GM12878 (cell line): ENCODE measurements at regions not wholly inside any gene's neighbourhood (a gene's known extent, or its start where the extent isn't known, plus 50 kb on each side); places are given as distances from the start of the nearest gene placed in this dataset.

Experiments used
- ATAC-seq: fragments of 200-7000 bp; cut with Tn5 transposase; 3 replicates; pipeline ENCODE4 v1.9.1; 2020; ENCODE audit warnings: mild to moderate bottlenecking, moderate library complexity
- BruUV-seq: library from RNA; stranded (reverse); fragments of 400-500 nt; replicated peaks from 2 replicates; lab custom pipeline; 2021; lab: Mats Ljungman, UMichigan
- CTCF ChIA-PET: fragments of 300-600 bp; sonication (Branson Sonifier 250); formaldehyde crosslinking; extraction: SDS; loops from one replicate; lab custom pipeline; 2021; ENCODE audit warnings: inconsistent platforms; lab: Yijun Ruan, JAX
- POLR2A ChIA-PET: fragments of 350-600 bp; formaldehyde crosslinking; extraction: SDS; loops from one replicate; lab custom pipeline; 2021; ENCODE audit warnings: inconsistent platforms; lab: Charles Lee
- RAD21 ChIA-PET: fragments of 300-600 bp; sonication (Branson Sonifier 250); formaldehyde crosslinking; loops from one replicate; lab custom pipeline; 2023; ENCODE audit warnings: antibody characterized with exemption; ENCODE audit not compliant: unreplicated experiment; lab: Charles Lee
- SMC1A ChIA-PET: fragments of 300-600 bp; sonication (Branson Sonifier 250); formaldehyde crosslinking; loops from one replicate; lab custom pipeline; 2023; ENCODE audit not compliant: unreplicated experiment, uncharacterized antibody; lab: Charles Lee
- DNase-seq: peaks from one replicate; pipeline ENCODE4 v3.0.0-alpha.2; 2011; ENCODE audit warnings: low read depth, low spot score
- FAIRE-seq: peaks from 3 replicates; lab custom pipeline; 2011; peaks lifted over from hg19 to GRCh38; lab: Jason Lieb, UNC
- H2AFZ ChIP-seq: 2 replicates; pipeline ENCODE4 v1.6.0; 2011; ENCODE audit warnings: low read depth, low read length, control low read depth; ENCODE audit not compliant: control insufficient read depth
- H3K27ac ChIP-seq: 2 replicates; pipeline ENCODE4 v1.5.1; 2011; ENCODE audit warnings: control low read depth; ENCODE audit not compliant: control insufficient read depth, insufficient read depth
- H3K27me3 ChIP-seq, 2 experiments: replicated peaks in 1 of 2; 2 replicates each; pipeline versions ENCODE4 v1.6.0 to v1.6.1; 2011; ENCODE audit warnings: low read length in 1 of 2; ENCODE audit not compliant: control insufficient read depth in 2 of 2, insufficient read depth in 2 of 2
- H3K36me3 ChIP-seq, 2 experiments: 2 replicates each; pipeline ENCODE4 v1.5.1; 2011; ENCODE audit warnings: low read length in 1 of 2; ENCODE audit not compliant: control insufficient read depth in 2 of 2, insufficient read depth in 2 of 2
- H3K4me1 ChIP-seq: 2 replicates; pipeline ENCODE4 v1.6.1; 2011; ENCODE audit warnings: mild to moderate bottlenecking, low read length, moderate library complexity, mixed read lengths; ENCODE audit not compliant: control insufficient read depth, insufficient read depth
- H3K4me2 ChIP-seq: 2 replicates; pipeline ENCODE4 v1.6.0; 2011; ENCODE audit warnings: control low read depth; ENCODE audit not compliant: control insufficient read depth, insufficient read depth
- H3K4me3 ChIP-seq: fragments of 200-600 bp; sonication (generic); 2 replicates; pipeline ENCODE4 v1.5.1; 2016
- H3K79me2 ChIP-seq: 2 replicates; pipeline ENCODE4 v1.6.0; 2011; ENCODE audit warnings: low read length; ENCODE audit not compliant: control insufficient read depth, insufficient read depth
- H3K9ac ChIP-seq: 2 replicates; pipeline ENCODE4 v1.8.0; 2011; ENCODE audit warnings: low read length, control low read depth, mixed read lengths; ENCODE audit not compliant: control insufficient read depth, insufficient read depth
- H3K9me3 ChIP-seq: replicated peaks from 3 replicates; pipeline ENCODE4 v1.5.1; 2011; ENCODE audit warnings: mild to moderate bottlenecking, low read length; ENCODE audit not compliant: control insufficient read depth, insufficient read depth
- H4K20me1 ChIP-seq: 2 replicates; pipeline ENCODE4 v1.6.0; 2011; ENCODE audit not compliant: control insufficient read depth, insufficient read depth
- ATF7 ChIP-seq: fragments of 450-650 bp; IDR thresholded peaks from 2 replicates; pipeline ENCODE4 v1.6.1; 2016; ENCODE audit warnings: low read depth, mild to moderate bottlenecking
- CBFB ChIP-seq: IDR thresholded peaks from 2 replicates; pipeline ENCODE4 v1.6.1; 2016; ENCODE audit warnings: antibody characterized with exemption, low read depth
- CBX5 ChIP-seq: sonication (generic); IDR thresholded peaks from 2 replicates; pipeline ENCODE4 v1.6.1; 2016; ENCODE audit warnings: low read depth, moderate library complexity, mild to moderate bottlenecking, inconsistent platforms
- CHD1 ChIP-seq: IDR thresholded peaks from 2 replicates; pipeline ENCODE4 v1.6.1; 2012; ENCODE audit warnings: low read depth, low read length, improper control_type of control experiment
- DPF2 ChIP-seq: fragments of 450-650 bp; IDR thresholded peaks from 2 replicates; pipeline ENCODE4 v1.6.1; 2017; ENCODE audit warnings: mild to moderate bottlenecking
- MTA3 ChIP-seq: IDR thresholded peaks from 2 replicates; pipeline ENCODE4 v1.6.1; 2012; ENCODE audit warnings: low read length, inconsistent platforms, borderline replicate concordance
- MYC ChIP-seq: IDR thresholded peaks from 2 replicates; pipeline ENCODE4 v1.6.1; 2011; ENCODE audit warnings: mild to moderate bottlenecking, low read length, moderate library complexity, inconsistent platforms; ENCODE audit not compliant: insufficient read depth, insufficient replicate concordance, insufficient read length, severe bottlenecking
- NFYA ChIP-seq: IDR thresholded peaks from 2 replicates; pipeline ENCODE4 v1.6.1; 2011; ENCODE audit warnings: low read depth, mild to moderate bottlenecking, low read length, improper control_type of control experiment, borderline replicate concordance
- NR2F1 ChIP-seq: fragments of 450-650 bp; conservative IDR thresholded peaks from 2 replicates; pipeline ENCODE4 v1.6.1; 2017; ENCODE audit warnings: mild to moderate bottlenecking
- PAX8 ChIP-seq: fragments of 450-650 bp; IDR thresholded peaks from 2 replicates; pipeline ENCODE4 v1.6.1; 2017; ENCODE audit warnings: mild to moderate bottlenecking, moderate library complexity
- SIN3A ChIP-seq: IDR thresholded peaks from 2 replicates; pipeline ENCODE4 v1.6.1; 2012; ENCODE audit warnings: low read depth, low read length, improper control_type of control experiment
- SUPT20H ChIP-seq: IDR thresholded peaks from 2 replicates; pipeline ENCODE4 v1.6.1; 2011; ENCODE audit warnings: low read depth, mild to moderate bottlenecking, low read length, moderate library complexity, borderline replicate concordance; ENCODE audit not compliant: control insufficient read depth
- TBL1XR1 ChIP-seq: IDR thresholded peaks from 2 replicates; pipeline ENCODE4 v1.6.1; 2012; ENCODE audit warnings: low read depth, low read length, improper control_type of control experiment
- TCF7 ChIP-seq: IDR thresholded peaks from 2 replicates; pipeline ENCODE4 v1.6.1; 2014; ENCODE audit warnings: antibody characterized with exemption, borderline replicate concordance
- WGBS: methylation state at CpG from one replicate; pipeline ENCODE4 v1.1.6; 2016; ENCODE audit warnings: low lambda C conversion rate; ENCODE audit not compliant: insufficient replicate concordance, insufficient coverage; ENCODE audit errors: missing lambda C conversion rate; 5-methylcytosine and 5-hydroxymethylcytosine counted together
- in situ Hi-C: fragments of 300-500 bp; cut with MboI; formaldehyde crosslinking; loops from 9 replicates; pipeline ENCODE4 v1.14.3; 2018; ENCODE audit warnings: mixed read lengths
- intact Hi-C: fragments of 100-400 bp; cut with micrococcal nuclease; formaldehyde crosslinking; loops from one replicate; pipeline ENCODE4 v1.14.2; 2022; ENCODE audit not compliant: unreplicated experiment
- TF ChIP-seq, protein P1 (sequence below): fragments of 450-650 bp; IDR thresholded peaks from 2 replicates; pipeline ENCODE4 v1.6.1; 2017; ENCODE audit warnings: borderline replicate concordance
- TF ChIP-seq, protein P2 (sequence below): fragments of 450-650 bp; IDR thresholded peaks from 2 replicates; pipeline ENCODE4 v1.6.1; 2017; ENCODE audit warnings: mild to moderate bottlenecking, moderate library complexity

DNA sequence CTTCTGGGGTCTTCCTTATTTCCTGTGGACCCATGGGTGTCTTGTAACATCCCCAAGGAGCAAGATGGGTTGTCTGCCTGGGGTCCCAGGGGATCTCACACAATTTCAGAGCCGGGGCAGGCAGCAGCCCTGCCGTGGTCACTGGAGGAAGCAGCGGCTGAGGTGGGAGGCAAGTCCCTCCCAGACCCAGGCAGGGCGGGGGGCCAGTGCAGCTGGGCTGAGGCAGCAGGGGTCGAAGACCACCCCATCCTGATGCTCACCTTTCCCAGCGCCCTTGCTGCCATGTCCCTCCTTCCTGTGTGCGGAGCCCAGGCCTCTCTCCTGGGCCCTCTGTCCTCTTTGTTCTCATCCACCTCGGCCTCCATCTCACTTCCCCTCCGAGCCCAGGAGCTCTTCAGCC lies 583.0 kb upstream of the COBL start:
- Histone ChIP-seq H3K36me3 (no peaks in the 10 kb centered on the region), H3K9me3 (no peaks in the 10 kb centered on the region; the same call in 2 of the 3 replicates), H3K79me2 (no peaks in the 10 kb centered on the region), H3K9ac (no peak overlapping the region), H3K4me3 (no peak overlapping the region), H4K20me1 (no peaks in the 10 kb centered on the region), H2AFZ (no peak overlapping the region), H3K27me3 (no peaks in the 10 kb centered on the region), H3K4me2 (no peak overlapping the region), H3K27ac (no peak overlapping the region), H3K4me1 (no peaks in the 10 kb centered on the region)
- BruUV-seq, result no TSS peak
- ChIA-PET SMC1A (no interaction called here), CTCF (no interaction called here), RAD21 (no interaction called here), POLR2A (no interaction called here)
- FAIRE-seq (no peak), ATAC-seq (no peak), DNase-seq (no peak)
- WGBS, result 42% methylated on average over 7 of the region's 9 CpGs
- intact Hi-C loops (no loop called here), in situ Hi-C loops (no loop called here)
- TF ChIP-seq SIN3A (no peak), TBL1XR1 (no peak), DPF2 (no peak), MTA3 (no peak), PAX8 (no peak), SUPT20H (no peak), TCF7 (no peak), CBFB (no peak), NR2F1 (no peak), ATF7 (no peak), CHD1 (no peak), NFYA (no peak), MYC (no peak), CBX5 (no peak)
- TF ChIP-seq, protein P1, sequence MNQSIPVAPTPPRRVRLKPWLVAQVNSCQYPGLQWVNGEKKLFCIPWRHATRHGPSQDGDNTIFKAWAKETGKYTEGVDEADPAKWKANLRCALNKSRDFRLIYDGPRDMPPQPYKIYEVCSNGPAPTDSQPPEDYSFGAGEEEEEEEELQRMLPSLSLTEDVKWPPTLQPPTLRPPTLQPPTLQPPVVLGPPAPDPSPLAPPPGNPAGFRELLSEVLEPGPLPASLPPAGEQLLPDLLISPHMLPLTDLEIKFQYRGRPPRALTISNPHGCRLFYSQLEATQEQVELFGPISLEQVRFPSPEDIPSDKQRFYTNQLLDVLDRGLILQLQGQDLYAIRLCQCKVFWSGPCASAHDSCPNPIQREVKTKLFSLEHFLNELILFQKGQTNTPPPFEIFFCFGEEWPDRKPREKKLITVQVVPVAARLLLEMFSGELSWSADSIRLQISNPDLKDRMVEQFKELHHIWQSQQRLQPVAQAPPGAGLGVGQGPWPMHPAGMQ, result no peak
- TF ChIP-seq, protein P2, sequence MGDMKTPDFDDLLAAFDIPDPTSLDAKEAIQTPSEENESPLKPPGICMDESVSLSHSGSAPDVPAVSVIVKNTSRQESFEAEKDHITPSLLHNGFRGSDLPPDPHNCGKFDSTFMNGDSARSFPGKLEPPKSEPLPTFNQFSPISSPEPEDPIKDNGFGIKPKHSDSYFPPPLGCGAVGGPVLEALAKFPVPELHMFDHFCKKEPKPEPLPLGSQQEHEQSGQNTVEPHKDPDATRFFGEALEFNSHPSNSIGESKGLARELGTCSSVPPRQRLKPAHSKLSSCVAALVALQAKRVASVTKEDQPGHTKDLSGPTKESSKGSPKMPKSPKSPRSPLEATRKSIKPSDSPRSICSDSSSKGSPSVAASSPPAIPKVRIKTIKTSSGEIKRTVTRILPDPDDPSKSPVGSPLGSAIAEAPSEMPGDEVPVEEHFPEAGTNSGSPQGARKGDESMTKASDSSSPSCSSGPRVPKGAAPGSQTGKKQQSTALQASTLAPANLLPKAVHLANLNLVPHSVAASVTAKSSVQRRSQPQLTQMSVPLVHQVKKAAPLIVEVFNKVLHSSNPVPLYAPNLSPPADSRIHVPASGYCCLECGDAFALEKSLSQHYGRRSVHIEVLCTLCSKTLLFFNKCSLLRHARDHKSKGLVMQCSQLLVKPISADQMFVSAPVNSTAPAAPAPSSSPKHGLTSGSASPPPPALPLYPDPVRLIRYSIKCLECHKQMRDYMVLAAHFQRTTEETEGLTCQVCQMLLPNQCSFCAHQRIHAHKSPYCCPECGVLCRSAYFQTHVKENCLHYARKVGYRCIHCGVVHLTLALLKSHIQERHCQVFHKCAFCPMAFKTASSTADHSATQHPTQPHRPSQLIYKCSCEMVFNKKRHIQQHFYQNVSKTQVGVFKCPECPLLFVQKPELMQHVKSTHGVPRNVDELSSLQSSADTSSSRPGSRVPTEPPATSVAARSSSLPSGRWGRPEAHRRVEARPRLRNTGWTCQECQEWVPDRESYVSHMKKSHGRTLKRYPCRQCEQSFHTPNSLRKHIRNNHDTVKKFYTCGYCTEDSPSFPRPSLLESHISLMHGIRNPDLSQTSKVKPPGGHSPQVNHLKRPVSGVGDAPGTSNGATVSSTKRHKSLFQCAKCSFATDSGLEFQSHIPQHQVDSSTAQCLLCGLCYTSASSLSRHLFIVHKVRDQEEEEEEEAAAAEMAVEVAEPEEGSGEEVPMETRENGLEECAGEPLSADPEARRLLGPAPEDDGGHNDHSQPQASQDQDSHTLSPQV, result no peak
